Natural killer cell (primary cell): ENCODE measurements at regions not wholly inside any gene's neighbourhood (a gene's known extent, or its start where the extent isn't known, plus 50 kb on each side); places are given as distances from the start of the nearest gene placed in this dataset.

Source experiments
- ATAC-seq, 3 donors: fragments of 150-1000 bp in 2 of 3; fragments of 200-7000 bp in 1 of 3; cut with Tn5 transposase; 1 replicate in 1 of 3; 2 replicates in 2 of 3; pipeline ENCODE4 v1.10.0; 2021; ENCODE audit warnings: mild to moderate bottlenecking in 2 of 3, moderate library complexity in 2 of 3
- DNase-seq, 2 donors: peaks; one replicate each; pipeline versions ENCODE4 v3.0.0 to v3.0.0-alpha.2; 2013 to 2021; ENCODE audit warnings: mixed read lengths in 1 of 2
- H3K27ac ChIP-seq: one replicate; pipeline ENCODE4 v1.5.1; 2013; ENCODE audit warnings: mild to moderate bottlenecking, low read length
- H3K27me3 ChIP-seq: one replicate; pipeline ENCODE4 v1.6.1; 2013; ENCODE audit warnings: low read length; ENCODE audit not compliant: control insufficient read depth, insufficient read depth
- H3K36me3 ChIP-seq: one replicate; pipeline ENCODE4 v1.6.1; 2013; ENCODE audit warnings: low read length; ENCODE audit not compliant: control insufficient read depth, insufficient read depth
- H3K4me1 ChIP-seq: one replicate; pipeline ENCODE4 v1.6.1; 2013; ENCODE audit warnings: low read length; ENCODE audit not compliant: control insufficient read depth, insufficient read depth
- H3K4me3 ChIP-seq: one replicate; pipeline ENCODE4 v1.5.1; 2013; ENCODE audit warnings: low read length
- H3K9me3 ChIP-seq: one replicate; pipeline ENCODE4 v1.6.1; 2013; ENCODE audit warnings: low read length; ENCODE audit not compliant: control insufficient read depth, insufficient read depth
- H3K27ac Mint-ChIP-seq, 2 donors: one replicate each; pipeline ENCODE4 v1.8.0; 2022; ENCODE audit warnings: mild to moderate bottlenecking in 2 of 2, mixed read lengths in 2 of 2, moderate library complexity in 1 of 2
- H3K27me3 Mint-ChIP-seq, 2 donors: one replicate each; pipeline ENCODE4 v1.8.0; 2022; ENCODE audit warnings: low read depth in 2 of 2, mixed read lengths in 2 of 2
- H3K36me3 Mint-ChIP-seq: one replicate; pipeline ENCODE4 v1.8.0; 2022; ENCODE audit warnings: mixed read lengths
- H3K4me1 Mint-ChIP-seq, 2 donors: one replicate each; pipeline ENCODE4 v1.8.0; 2022; ENCODE audit warnings: mixed read lengths in 2 of 2
- H3K4me3 Mint-ChIP-seq: one replicate; pipeline ENCODE4 v1.8.0; 2022; ENCODE audit warnings: mild to moderate bottlenecking, moderate library complexity, mixed read lengths
- H3K9me3 Mint-ChIP-seq, 2 donors: one replicate each; pipeline ENCODE4 v1.8.0; 2022; ENCODE audit warnings: mixed read lengths in 2 of 2
- WGBS: methylation state at CpG from one replicate; pipeline ENCODE4 v1.1.7; 2013; ENCODE audit warnings: missing lambda C conversion rate; ENCODE audit not compliant: insufficient coverage; 5-methylcytosine and 5-hydroxymethylcytosine counted together
- intact Hi-C: fragments of 100-400 bp; cut with micrococcal nuclease; formaldehyde crosslinking; loops from one replicate; pipeline ENCODE4 v1.14.2; 2022
- TF ChIP-seq, protein P1 (sequence below): fragments of 200-600 bp; IDR thresholded peaks from one replicate; pipeline ENCODE4 v1.8.0; 2022; ENCODE audit warnings: antibody characterized with exemption

DNA sequence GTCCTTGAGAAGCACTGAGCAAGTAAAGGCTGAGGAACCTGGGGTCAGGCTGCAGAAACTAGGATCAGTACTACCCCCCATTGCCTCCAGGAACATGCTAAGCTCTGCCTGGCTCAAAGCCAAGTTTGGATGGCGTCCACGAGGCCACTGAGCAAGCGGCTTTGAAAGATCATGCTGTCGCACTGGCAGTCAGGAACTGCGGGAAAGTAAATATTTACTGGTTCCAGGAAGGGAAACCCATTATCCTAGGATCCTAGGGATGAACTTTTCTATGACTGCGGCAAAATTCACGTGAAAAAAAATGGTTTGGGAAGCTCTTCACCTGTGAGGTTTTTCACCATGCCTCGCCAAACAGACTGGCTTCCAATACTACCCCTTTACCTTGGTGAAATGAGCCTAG is 75.3 kb upstream of the PJA2 start:
- H3K36me3 ChIP-seq: no peaks in the 10 kb centered on the region
- Mint-ChIP-seq H3K4me1 (no peaks in the 10 kb centered on the region), H3K9me3 (no peaks in the 10 kb centered on the region), H3K36me3 (no peaks in the 10 kb centered on the region), H3K27ac (no peak overlapping the region), H3K4me3 (no peak overlapping the region), H3K27me3 (peaks cover 6 to 9% of the 10 kb centered on the region in 2 donors)
- H3K4me3 ChIP-seq: no peak overlapping the region
- 82% methylated on average over 8 of the region's 8 CpGs for WGBS
- H3K27ac ChIP-seq: no peak overlapping the region
- intact Hi-C loops: no loop called here
- no peaks in the 10 kb centered on the region for H3K27me3 ChIP-seq
- no peaks in the 10 kb centered on the region for H3K4me1 ChIP-seq
- DNase-seq: no peak
- no peaks in the 10 kb centered on the region for H3K9me3 ChIP-seq
- TF ChIP-seq, protein P1, sequence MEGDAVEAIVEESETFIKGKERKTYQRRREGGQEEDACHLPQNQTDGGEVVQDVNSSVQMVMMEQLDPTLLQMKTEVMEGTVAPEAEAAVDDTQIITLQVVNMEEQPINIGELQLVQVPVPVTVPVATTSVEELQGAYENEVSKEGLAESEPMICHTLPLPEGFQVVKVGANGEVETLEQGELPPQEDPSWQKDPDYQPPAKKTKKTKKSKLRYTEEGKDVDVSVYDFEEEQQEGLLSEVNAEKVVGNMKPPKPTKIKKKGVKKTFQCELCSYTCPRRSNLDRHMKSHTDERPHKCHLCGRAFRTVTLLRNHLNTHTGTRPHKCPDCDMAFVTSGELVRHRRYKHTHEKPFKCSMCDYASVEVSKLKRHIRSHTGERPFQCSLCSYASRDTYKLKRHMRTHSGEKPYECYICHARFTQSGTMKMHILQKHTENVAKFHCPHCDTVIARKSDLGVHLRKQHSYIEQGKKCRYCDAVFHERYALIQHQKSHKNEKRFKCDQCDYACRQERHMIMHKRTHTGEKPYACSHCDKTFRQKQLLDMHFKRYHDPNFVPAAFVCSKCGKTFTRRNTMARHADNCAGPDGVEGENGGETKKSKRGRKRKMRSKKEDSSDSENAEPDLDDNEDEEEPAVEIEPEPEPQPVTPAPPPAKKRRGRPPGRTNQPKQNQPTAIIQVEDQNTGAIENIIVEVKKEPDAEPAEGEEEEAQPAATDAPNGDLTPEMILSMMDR: no peak
- no peak for ATAC-seq

DNA sequence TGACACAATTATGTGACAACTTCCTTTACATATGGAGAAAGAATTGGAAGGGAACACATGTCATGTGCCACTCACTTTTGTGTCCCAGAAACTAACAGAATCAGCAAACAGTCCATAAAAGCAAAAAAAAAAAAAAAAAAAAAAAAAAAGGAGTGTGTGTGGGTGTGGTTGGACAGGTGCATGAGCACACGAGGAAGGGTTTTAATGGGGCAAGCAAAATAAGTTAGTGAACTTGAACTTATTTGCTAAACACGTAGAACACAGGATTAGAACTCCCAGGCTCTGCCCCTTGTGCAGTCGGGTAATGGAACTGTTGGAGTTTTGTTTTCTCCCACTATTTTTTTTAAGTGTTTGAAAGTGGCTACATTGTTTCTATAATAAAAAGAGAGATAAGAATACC is 74.8 kb upstream of the PJA2 start:
- no peak for DNase-seq
- 62% methylated on average over 2 of the region's 3 CpGs for WGBS
- no peaks in the 10 kb centered on the region for H3K4me1 Mint-ChIP-seq
- H3K9me3 ChIP-seq: no peaks in the 10 kb centered on the region
- H3K27me3 Mint-ChIP-seq: peaks cover 2 to 9% of the 10 kb centered on the region in 2 donors
- H3K4me3 Mint-ChIP-seq: no peak overlapping the region
- intact Hi-C loops: no loop called here
- no peaks in the 10 kb centered on the region for H3K4me1 ChIP-seq
- no peak overlapping the region for H3K27ac ChIP-seq
- H3K27me3 ChIP-seq: no peaks in the 10 kb centered on the region
- H3K4me3 ChIP-seq: no peak overlapping the region
- ATAC-seq: no peak
- H3K36me3 ChIP-seq: no peaks in the 10 kb centered on the region
- no peaks in the 10 kb centered on the region for H3K36me3 Mint-ChIP-seq
- H3K27ac Mint-ChIP-seq: no peak overlapping the region
- H3K9me3 Mint-ChIP-seq: no peaks in the 10 kb centered on the region
- TF ChIP-seq, protein P1: no peak

DNA sequence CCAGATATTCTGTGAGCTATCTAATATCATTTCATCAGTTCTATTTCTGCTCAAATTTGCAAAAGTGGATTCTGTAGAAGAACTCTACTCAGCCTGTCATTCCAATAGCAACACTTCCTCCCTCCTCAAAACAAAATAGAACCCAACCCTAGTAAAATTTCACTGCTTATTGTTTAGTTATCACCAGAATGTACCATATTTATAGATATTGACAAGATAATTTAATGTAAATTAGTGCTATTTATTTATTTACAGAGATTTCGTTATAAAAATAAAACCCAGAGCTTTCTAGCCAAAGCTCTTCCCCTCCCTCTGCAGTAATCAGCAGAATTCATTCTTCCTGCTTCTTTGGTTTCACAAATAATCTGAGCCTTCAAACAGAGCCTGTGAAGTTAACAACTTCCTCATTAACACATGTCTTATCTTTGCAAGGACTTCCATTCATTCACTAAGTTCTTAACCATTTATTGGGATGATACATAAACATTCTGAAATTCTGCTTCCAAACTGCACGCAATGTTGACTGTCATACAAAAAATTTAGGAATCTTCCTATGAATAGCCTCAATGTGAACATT is 73.7 kb upstream of the PJA2 start:
- Histone ChIP-seq H3K4me3 (no peak overlapping the region), H3K9me3 (no peaks in the 10 kb centered on the region), H3K36me3 (no peaks in the 10 kb centered on the region), H3K4me1 (no peaks in the 10 kb centered on the region), H3K27me3 (no peaks in the 10 kb centered on the region), H3K27ac (no peak overlapping the region)
- Mint-ChIP-seq H3K4me1 (no peaks in the 10 kb centered on the region), H3K36me3 (no peaks in the 10 kb centered on the region), H3K27ac (no peak overlapping the region), H3K9me3 (no peaks in the 10 kb centered on the region), H3K4me3 (no peak overlapping the region), H3K27me3 (peaks cover 0 to 9% of the 10 kb centered on the region in 2 donors)
- TF ChIP-seq, protein P1: no peak
- 86% methylated on average over 1 of the region's 2 CpGs for WGBS
- no peak for DNase-seq
- ATAC-seq: no peak
- intact Hi-C loops: no loop called here

DNA sequence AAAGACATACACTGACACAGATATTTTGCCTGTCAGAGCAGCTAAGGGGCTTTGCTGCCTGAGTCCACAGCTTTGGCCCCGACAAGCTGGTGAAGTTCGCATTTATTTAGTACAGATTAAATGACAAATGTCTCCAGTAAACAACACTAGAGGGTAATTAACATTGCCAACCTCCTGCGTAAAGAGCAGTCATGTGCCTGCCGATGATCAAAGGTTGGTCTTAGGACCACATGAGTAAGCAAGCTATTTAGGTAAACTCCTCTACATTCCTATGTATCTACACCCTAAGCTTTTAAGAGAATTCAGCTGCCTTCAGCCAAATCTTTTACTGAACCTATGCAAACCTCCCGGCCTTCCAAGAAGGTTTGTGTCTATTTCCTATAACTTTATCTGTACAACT is 73.0 kb upstream of the PJA2 start:
- no peaks in the 10 kb centered on the region for H3K27me3 ChIP-seq
- Mint-ChIP-seq H3K36me3 (no peaks in the 10 kb centered on the region), H3K4me3 (no peak overlapping the region), H3K27me3 (peaks cover 0 to 9% of the 10 kb centered on the region in 2 donors), H3K4me1 (no peaks in the 10 kb centered on the region), H3K9me3 (no peaks in the 10 kb centered on the region), H3K27ac (no peak overlapping the region)
- intact Hi-C loops: no loop called here
- H3K36me3 ChIP-seq: no peaks in the 10 kb centered on the region
- no peaks in the 10 kb centered on the region for H3K9me3 ChIP-seq
- TF ChIP-seq, protein P1: no peak
- H3K4me3 ChIP-seq: no peak overlapping the region
- no peak for DNase-seq
- no peaks in the 10 kb centered on the region for H3K4me1 ChIP-seq
- ATAC-seq: no peak
- 90% methylated on average over 4 of the region's 5 CpGs for WGBS
- no peak overlapping the region for H3K27ac ChIP-seq
